AG10803 (cell line): ENCODE measurements at regions not wholly inside any gene's neighbourhood (a gene's known extent, or its start where the extent isn't known, plus 50 kb on each side); places are given as distances from the start of the nearest gene placed in this dataset.

Experiments used
- DNase-seq: peaks from one replicate; pipeline ENCODE4 v3.0.0; 2010; ENCODE audit warnings: low read depth
- H3K4me3 ChIP-seq: 2 replicates; pipeline ENCODE4 v1.5.1; 2011; ENCODE audit warnings: mild to moderate bottlenecking, low read length, control low read depth
- CTCF ChIP-seq: conservative IDR thresholded peaks from 2 replicates; pipeline ENCODE4 v1.5.1; 2011; ENCODE audit warnings: mild to moderate bottlenecking, low read length, control low read depth, inconsistent platforms

- H3K4me3 ChIP-seq, result no peak overlapping the region
- no peak for TF ChIP-seq CTCF
- no peak for DNase-seq
Measured at GRCh38 chr1:181396171-181396670, 87.1 kb upstream of the CACNA1E start.

DNA sequence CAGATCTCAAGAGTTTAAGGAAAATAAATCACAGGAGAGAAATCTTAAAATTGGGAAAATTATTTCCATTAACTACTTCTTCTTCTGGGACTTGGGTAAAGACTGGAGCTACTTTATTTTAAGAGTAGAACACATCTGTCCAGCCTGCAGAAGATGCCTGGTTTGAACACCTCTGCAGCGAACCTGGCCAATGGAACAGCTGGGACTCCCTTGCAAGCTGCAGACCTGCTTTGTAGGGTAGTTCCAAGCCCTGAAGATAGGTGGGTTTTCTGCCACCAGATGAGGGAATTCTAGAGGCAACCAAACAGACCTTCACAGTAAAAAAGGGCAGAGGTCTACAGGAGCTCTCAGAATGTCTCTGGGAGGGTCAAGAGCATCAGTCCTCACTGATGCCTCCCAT is 86.5 kb upstream of the CACNA1E start:
- DNase-seq, result no peak
- no peak for TF ChIP-seq CTCF
- H3K4me3 ChIP-seq, result no peak overlapping the region

GRCh38 chr1:181397845-181398244 is 85.5 kb upstream of the CACNA1E start:
- TF ChIP-seq CTCF, result no peak
- no peak for DNase-seq
- H3K4me3 ChIP-seq, result no peak overlapping the region

- no peak for TF ChIP-seq CTCF
- no peak for DNase-seq
- no peak overlapping the region for H3K4me3 ChIP-seq
Measured at GRCh38 chr1:181398544-181398943, 84.8 kb upstream of the CACNA1E start.

GRCh38 chr1:181405584-181405983 is 77.7 kb upstream of the CACNA1E start:
- no peak for DNase-seq
- H3K4me3 ChIP-seq, result no peak overlapping the region
- no peak for TF ChIP-seq CTCF

GRCh38 chr1:181406989-181407388 is 76.3 kb upstream of the CACNA1E start:
- no peak overlapping the region for H3K4me3 ChIP-seq
- DNase-seq, result no peak
- TF ChIP-seq CTCF, result no peak

DNA sequence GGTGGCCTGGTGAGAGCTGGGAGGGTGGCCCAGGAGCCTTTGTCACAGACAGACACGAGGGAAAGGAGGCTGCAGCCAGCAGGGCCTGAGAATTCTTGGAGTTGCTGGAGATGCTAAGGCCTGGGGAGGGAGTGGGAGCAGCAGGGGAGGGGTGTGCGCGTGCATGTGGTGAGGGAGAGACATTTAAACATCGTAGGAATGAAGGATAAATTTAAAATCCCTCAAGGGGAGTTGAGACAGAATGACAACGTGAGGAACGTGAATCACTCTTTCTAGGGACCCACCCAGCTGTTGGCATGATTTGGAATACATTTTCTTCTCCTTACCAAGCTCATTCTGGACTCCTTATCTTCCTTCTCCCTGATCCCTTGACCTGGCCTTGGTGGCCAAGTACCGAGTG is 73.3 kb upstream of the CACNA1E start:
- no peak for TF ChIP-seq CTCF
- no peak for DNase-seq
- H3K4me3 ChIP-seq, result no peak overlapping the region
